CD4-positive, alpha-beta T cell treated with Interleukin-2 at 100 ng/mL for 4 hours (primary cell): ENCODE measurements at regions not wholly inside any gene's neighbourhood (a gene's known extent, or its start where the extent isn't known, plus 50 kb on each side); places are given as distances from the start of the nearest gene placed in this dataset.
"Not testable (repeated sequence)": the region's sequence is repeated elsewhere in the genome, so short reads cannot be mapped to it uniquely, and the experiment has no call there.

Source experiments
- DNase-seq: peaks from one replicate; pipeline ENCODE4 v3.0.0-alpha.2; 2020; ENCODE audit warnings: low spot score

DNA sequence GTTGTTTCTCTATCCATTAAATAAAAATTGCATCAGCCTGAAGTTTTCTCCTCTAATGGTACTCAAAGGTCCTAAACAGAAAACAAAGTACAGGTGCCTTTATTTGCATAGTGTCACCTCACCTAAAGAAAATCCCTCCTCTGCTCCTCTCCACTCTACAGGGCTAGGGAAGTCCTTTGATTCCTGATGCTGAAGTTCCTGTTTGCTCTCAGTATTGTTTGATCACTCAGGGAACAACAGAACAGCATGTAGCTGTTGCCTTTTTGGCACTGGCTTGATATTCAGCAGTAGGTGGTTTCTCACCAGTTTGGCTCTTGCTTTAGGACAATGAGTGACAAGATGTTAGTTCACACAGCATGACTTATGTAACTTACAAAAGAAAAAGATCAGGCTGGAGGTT is 156.2 kb upstream of the SLC7A11 start:
- no peak for DNase-seq

GRCh38 chr4:138393886-138394610 is 151.9 kb upstream of the SLC7A11 start:
- no peak for DNase-seq

DNA sequence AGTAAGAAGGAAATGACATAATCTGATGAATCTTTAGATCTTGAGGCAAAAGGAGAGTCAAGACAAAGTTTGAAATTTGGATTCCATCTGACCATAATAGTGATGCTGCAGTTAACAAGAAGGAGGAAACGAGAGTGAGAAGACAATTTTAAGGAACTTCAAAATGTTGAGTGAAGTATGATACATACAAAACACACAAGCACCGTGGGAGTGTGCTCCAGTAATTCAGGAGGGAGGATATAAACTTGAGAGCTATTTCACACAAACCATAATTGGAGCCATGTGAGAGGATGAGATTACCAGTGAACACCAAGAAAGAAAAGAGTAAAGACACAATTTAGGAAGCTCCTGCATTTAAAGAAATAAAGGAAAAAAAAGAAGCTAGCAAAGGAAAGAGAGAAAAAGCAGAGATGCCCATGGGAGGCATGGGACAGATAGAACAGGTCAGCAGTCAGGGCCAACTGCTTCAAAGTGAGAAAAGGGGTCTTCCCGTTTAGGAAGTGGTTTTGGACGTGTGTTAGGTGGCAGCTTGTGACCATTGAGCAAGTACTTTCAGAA is 150.7 kb upstream of the SLC7A11 start:
- DNase-seq = no peak

DNA sequence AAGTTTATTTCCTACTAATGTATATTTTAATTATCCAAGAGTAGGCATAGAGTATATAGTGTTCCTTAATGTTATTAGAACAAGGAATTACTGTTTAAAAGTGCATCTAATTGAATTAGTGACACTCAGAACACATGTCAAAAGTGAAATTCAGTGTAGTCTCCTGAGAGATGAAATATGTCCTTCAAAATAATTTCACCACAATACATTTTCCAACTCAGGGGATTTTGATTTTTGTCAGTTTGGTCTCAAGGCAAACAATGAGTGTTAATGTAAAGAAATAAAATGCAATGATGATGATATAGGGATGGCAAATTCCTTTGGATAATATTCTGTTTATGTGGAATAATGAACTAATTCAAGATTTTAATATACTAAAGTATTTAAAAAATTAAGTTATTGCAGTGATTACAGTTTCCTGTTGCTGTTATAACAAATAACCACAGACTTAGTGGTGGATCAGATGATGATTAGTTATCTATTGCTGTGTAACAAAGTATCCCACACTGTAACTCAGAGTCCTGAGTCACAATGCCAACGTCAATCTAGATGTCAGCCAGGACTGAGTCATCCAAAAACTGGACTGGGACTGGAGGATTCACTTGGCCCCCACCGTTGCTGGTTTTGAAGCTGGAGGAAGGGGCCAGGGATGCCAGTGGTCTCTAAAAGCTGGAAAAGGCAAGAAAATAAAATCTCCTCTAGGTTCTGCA is 148.0 kb upstream of the SLC7A11 start:
- no peak for DNase-seq

GRCh38 chr4:138374947-138375346 is 132.8 kb upstream of the SLC7A11 start:
- DNase-seq = no peak

- no peak for DNase-seq
These were observed 125.8 kb upstream of the SLC7A11 start for GRCh38 chr4:138367942-138368341.

DNA sequence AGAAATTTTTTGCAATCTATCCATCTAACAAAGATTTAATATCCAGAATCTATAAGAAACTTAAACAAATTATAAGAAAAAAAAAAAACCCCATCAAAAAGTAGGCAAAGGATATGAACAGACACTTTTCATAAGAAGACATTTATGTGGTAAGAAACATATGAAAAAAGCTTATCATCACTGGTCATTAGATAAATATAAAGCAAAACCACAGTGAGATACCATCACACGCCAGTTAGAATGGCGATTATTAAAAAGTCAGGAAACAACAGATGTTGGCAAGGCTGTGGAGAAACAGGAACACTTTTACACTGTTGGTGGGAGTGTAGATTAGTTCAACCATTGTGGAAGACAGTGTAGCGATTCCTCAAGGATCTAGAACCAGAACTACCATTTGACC is 110.3 kb upstream of the SLC7A11 start:
- DNase-seq = not testable (repeated sequence)

DNA sequence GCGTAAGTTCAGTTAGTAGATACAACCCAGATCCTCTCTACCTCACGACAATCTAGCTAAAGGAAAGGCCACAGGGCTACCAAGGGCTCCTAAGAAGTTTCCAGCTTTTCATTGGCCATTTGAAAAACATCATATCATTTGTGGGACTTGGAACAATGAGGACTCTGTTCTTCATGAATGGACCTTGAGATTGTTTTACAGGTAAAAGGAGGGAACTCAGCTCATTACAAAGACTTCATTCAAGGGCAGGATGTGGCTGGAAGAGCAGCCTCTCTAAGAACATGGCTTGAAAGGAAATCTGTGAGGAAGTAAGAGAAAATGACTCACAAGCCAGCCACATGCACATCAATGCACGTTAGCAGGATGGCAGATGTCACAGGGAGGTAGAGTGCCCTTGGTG is 105.9 kb upstream of the SLC7A11 start:
- DNase-seq = no peak

DNA sequence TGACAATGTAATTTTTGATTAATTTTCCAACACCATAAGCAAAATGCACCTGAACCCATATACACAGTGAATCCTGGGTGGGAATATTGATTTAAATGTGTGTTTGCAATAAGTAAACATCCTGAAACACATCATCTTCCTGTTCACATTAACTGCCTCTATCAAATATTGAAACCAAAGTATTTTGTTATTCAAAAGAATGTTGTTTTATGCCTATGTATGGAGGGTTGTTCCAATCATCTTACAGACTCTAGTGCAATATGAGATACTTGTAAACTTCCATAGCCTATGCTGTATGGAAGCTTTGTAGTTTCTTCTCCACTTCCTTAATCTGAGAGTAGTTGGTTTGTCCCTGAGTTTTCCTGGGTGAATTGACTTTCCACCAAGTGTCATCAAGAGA is 105.4 kb upstream of the SLC7A11 start:
- no peak for DNase-seq

- no peak for DNase-seq
These were observed 102.7 kb upstream of the SLC7A11 start for GRCh38 chr4:138344851-138345250.

GRCh38 chr4:138344054-138344453 is 101.9 kb upstream of the SLC7A11 start:
- DNase-seq = no peak

GRCh38 chr4:138341739-138342415 is 99.7 kb upstream of the SLC7A11 start:
- no peak for DNase-seq

GRCh38 chr4:138338840-138339239 is 96.7 kb upstream of the SLC7A11 start:
- DNase-seq = no peak

- not testable (repeated sequence) for DNase-seq
These were observed 96.1 kb upstream of the SLC7A11 start for GRCh38 chr4:138338222-138338621.

DNA sequence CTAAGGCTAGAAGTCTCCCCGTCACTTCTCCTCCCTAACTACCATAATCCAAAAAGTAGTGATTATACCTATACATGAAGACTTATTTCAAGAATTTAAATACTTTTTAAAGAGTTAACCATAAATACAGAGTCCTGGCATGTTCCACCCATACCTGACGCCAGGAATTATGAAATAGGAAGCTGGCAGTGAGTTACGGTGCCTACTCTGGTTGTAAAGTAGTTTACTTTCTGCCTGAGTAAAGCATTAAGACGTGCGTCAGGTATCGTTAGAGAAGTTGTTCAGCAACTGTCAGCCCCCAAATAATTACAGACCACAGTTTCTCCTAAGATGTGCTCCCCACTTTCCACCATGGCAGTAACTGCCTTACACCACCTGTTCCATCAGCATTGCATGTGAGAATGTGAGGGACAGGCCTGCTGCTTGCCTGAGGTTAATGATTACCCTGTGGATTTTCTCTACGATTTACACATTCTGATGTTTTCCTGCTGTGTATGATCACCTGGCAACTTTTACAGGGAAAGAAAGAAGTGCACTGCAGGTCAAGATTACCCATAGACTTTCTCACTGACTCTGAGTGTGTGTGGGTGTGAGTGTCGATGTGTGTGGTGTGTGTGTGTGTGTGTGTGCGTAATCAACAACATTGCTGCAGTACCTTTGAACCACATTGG is 92.3 kb upstream of the SLC7A11 start:
- DNase-seq = no peak

DNA sequence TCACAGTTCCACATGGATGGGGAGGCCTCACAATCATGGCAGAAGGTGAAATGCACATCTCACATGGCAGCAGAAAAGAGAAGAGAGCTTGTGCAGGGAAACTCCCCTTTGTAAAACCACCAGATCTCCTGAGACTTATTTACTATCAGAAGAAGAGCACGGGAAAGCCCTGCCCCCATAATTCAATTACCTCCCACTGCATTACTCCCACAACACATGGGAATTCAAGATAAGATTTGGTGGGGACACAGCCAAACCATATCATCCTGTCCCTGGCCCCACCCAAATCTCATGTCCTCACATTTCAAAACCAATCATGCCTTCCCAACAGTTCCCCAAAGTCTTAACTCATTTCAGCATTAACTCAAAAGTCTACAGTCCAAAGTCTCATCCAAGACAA is 90.3 kb upstream of the SLC7A11 start:
- not testable (repeated sequence) for DNase-seq

GRCh38 chr4:138330531-138330930 is 88.4 kb upstream of the SLC7A11 start:
- no peak for DNase-seq

DNA sequence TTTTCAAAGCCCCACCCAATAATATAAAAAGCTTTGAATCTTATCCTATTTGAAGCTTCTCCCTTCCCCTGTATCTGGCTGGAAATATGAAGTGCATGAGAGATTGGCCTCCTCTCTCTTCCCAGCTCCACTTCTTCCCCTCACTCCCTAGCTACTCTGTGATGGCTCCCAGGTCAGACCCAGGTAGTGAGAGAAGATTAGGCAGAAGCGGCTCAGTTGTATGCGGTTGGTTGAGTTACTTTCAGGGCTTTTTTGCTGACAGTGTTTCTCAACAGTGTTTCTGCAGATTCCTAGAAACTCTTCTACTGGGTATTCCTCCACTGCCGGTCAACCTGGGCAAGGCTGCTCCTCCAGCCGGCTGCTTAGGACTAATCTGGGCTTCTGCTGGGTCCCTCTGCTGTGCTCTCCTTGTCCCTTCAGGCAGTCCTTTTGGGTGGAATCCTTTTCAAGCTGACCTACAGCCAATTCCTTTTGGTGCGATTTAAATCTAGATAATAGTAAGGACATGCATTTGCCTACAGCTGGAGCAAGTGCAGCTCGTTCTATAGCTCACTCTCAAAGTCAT is 87.4 kb upstream of the SLC7A11 start:
- no peak for DNase-seq

- no peak for DNase-seq
These were observed 85.2 kb upstream of the SLC7A11 start for GRCh38 chr4:138327338-138327737.

DNA sequence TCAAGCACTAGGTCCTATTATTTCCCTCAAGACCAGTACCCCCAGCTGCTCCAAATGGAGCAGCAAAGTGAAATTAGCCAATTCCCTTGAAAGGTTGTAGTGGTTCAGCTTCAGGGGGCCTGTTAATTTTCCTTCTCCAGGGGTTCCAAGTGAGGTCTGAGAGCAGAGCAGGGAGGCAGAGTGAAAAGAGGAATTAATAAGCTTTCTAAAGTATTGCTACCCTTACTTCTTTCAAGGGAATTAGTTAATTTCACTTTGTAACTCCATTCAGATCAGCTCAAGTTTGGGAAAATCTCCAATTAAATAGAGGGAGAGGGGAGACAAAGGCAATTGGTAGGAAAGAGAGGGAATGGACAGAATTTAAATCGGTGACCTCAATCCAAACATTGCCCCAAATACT is 78.7 kb upstream of the SLC7A11 start:
- no peak for DNase-seq

DNA sequence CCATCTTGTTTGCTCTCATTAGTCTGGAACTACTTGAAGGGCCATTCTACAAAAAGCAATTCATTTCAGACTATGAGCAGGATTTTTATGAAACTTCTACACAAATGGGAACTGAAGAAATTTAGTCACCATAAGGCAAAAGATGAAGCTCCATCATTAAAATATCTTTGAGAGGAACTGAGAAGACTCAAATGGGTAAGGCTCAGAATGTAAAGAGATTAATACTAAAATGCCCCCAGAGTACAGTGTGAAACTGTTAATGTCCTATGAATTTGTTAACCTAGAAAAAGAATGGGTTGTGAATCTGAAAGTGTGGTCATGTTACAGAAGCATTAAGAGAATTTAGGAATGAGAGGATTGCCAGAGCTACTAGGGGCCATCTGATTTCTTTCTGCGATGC is 77.9 kb upstream of the SLC7A11 start:
- no peak for DNase-seq

DNA sequence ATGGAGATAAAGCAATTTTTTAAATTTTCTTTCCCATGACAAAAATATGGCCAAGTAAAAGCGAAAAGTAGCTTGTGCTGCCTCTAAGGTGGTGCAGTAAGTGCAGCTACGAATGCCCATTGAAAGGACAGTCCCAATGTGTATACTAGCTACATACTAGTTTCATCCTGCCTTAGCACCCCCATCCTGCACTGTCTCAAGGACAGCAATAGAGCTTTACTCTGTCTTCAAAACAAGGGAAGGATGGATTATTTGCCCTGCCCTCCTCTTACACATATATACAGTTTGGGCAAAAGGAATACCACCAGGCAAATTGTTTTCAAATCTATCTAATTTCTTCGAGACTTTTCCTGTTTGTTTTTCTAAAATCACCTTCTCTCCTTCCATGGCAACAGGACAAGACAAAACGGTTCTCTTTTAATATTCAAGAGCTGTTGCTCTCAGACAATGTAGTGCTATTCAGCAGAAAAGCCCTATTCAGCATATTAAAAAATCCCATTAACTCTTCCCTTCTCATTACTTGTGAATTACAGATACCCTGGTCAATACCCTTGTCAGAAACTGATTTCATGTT is 75.1 kb upstream of the SLC7A11 start:
- DNase-seq = no peak
